HFF-Myc (cell line): ENCODE measurements at regions not wholly inside any gene's neighbourhood (a gene's known extent, or its start where the extent isn't known, plus 50 kb on each side); places are given as distances from the start of the nearest gene placed in this dataset.

Experiments used
- DNase-seq: peaks from one replicate; pipeline ENCODE4 v3.0.0-alpha.2; 2011; ENCODE audit warnings: low read depth; ENCODE audit errors: extremely low read depth
- H3K4me3 ChIP-seq: replicated peaks from 2 replicates; pipeline ENCODE4 v1.5.1; 2011; ENCODE audit warnings: low read depth, mild to moderate bottlenecking, control low read depth, low read length
- TF ChIP-seq, protein P1 (sequence below): IDR thresholded peaks from 2 replicates; pipeline ENCODE4 v1.5.1; 2012; ENCODE audit warnings: mild to moderate bottlenecking, low read depth, low read length, control low read depth; ENCODE audit errors: missing control alignments

DNA sequence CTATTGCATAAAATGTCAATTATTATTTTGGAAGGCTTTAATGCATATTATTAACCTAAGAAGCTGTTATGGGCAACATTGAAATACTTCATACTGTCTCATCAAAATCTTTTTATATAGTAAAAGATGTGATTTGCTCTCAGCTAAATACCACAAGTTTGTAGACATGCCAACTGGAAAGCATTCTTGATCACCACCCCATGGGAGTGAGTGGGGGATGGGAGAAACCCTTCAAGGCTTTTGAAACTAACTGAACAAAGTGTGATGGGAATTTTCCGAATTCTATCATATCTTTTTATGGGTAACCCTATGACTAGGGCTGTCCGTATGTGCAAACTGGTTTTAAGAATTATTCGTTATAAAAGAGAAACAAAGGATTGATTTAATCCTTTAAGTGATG, 377.3 kb upstream of the JAG1 start:
- TF ChIP-seq, protein P1, sequence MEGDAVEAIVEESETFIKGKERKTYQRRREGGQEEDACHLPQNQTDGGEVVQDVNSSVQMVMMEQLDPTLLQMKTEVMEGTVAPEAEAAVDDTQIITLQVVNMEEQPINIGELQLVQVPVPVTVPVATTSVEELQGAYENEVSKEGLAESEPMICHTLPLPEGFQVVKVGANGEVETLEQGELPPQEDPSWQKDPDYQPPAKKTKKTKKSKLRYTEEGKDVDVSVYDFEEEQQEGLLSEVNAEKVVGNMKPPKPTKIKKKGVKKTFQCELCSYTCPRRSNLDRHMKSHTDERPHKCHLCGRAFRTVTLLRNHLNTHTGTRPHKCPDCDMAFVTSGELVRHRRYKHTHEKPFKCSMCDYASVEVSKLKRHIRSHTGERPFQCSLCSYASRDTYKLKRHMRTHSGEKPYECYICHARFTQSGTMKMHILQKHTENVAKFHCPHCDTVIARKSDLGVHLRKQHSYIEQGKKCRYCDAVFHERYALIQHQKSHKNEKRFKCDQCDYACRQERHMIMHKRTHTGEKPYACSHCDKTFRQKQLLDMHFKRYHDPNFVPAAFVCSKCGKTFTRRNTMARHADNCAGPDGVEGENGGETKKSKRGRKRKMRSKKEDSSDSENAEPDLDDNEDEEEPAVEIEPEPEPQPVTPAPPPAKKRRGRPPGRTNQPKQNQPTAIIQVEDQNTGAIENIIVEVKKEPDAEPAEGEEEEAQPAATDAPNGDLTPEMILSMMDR, result no peak
- DNase-seq, result no peak
- H3K4me3 ChIP-seq, result no peak overlapping the region

DNA sequence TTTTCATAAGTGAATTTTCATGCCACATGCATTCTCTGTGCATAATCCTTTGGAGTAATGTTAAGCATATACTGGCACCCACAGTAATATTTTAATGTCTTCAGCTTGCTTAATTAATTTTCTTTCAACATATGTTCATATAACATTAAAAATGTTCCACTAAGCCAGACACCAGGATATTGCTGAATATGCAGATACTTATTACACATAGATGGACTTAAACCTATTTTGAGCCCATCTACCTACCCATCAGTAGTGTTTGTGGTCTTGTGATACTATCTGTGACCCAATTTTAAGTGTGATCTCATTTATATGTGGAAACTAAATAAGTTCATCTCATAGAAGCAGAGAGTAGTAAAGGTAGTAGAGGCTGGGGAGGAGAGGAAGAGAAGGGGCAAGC, 379.5 kb upstream of the JAG1 start:
- no peak overlapping the region for H3K4me3 ChIP-seq
- TF ChIP-seq, protein P1, result no peak
- DNase-seq, result no peak

DNA sequence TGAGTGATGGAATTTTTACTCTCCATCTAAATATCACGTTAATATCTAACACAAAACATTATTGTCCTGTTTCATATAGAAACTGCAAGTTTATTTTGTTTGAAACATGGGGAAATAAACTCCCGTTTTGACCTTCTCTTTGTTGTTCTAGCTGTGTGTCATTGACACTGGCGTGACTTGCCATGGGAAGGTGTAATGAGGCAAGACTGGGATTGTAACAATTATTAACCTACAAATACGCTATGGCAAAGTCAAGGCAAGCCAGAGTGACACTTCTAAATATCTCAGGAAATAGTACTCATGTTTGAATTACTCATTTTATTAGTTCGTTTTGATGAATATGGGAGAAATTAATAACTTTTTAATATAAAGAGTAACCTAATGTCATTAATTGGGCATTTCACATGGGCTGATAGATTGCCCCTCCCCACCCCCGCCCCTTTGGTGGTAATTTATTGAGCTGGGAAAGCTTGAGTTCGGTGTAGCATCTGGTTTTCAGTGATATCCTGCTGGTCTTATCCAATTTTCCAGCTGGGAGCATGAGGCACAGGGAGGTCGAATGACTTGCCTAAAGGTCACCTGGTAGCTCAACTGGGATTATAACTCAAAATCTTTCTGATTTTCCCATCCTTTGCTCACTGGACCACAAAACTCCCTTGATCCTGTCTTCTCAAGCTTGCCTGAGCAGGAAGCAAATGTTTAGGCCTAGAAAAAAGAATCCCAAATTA, 380.6 kb upstream of the JAG1 start:
- DNase-seq, result no peak
- TF ChIP-seq, protein P1, result no peak
- H3K4me3 ChIP-seq, result no peak overlapping the region

DNA sequence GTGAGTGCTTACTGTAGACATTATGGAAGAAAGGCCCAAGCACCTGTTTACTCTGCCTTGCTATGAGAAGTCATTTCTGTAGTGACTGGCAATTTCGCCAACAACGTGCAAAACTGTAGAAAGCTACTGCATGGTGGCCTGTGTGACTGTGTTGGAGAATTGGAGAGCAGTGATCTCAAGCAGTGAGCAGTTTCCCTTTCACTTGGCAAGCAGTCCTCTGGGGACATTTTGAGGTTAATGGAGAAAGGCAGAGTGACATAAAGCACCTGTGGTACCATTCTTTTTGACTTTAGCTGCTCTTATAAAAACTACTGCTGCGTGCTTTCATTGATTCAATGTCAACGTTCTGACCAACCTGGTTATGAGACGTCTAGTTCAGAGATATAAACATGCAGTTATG, 382.6 kb upstream of the JAG1 start:
- no peak overlapping the region for H3K4me3 ChIP-seq
- DNase-seq, result no peak
- TF ChIP-seq, protein P1, result no peak

DNA sequence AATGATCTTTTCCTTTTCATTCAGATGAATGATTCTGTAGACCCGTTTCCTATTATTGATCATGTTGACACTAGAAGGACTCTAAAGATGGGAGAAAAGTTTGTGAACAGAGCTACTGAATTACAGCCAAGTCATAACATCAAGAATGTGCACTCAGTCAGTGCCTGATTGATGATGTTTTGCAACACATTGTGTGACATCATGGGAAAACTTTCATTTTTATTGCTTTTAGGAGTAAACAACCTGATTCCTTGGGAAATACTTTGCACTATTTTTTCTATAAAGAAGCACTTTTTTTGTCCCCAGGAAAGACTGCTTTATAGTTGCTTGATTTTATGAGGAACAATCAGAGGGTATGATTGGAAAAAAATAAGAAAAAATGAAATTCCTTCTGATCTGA, 383.8 kb upstream of the JAG1 start:
- TF ChIP-seq, protein P1, result no peak
- H3K4me3 ChIP-seq, result no peak overlapping the region
- no peak for DNase-seq

DNA sequence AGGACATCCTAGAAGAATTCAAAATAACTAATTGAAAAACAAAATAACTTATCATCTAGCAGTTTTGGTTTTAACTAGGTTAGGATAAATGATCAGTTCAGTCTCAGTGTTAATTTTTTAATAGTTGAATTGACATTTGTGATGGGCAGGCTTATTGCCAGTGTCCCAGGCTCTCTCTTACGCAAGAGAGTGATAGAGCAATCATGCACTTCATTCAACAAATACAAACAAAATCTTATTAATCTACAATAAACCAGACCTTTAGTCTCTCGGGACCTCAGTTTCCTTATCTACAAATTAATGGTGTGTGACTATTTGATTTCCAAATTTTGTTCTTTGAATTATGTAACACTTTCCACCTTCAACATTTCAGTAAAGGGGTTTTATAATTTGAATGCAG, 385.9 kb upstream of the JAG1 start:
- TF ChIP-seq, protein P1, result no peak
- no peak for DNase-seq
- H3K4me3 ChIP-seq, result no peak overlapping the region
